GM20000 (cell line): ENCODE measurements at regions not wholly inside any gene's neighbourhood (a gene's known extent, or its start where the extent isn't known, plus 50 kb on each side); places are given as distances from the start of the nearest gene placed in this dataset.

Source experiments
- DNase-seq: peaks from one replicate; pipeline ENCODE4 v3.0.0; 2012; ENCODE audit warnings: low spot score
- CTCF ChIP-seq: IDR thresholded peaks from 2 replicates; pipeline ENCODE4 v1.5.1; 2012; ENCODE audit warnings: mild to moderate bottlenecking, control low read depth; ENCODE audit errors: extremely low read depth, missing control alignments

- no peak for TF ChIP-seq CTCF
- no peak for DNase-seq
Measured at GRCh38 chr11:116129456-116129855, 625.2 kb upstream of the CADM1 start.

GRCh38 chr11:116126562-116126961 lies 622.3 kb upstream of the CADM1 start:
- no peak for DNase-seq
- TF ChIP-seq CTCF, result no peak

- no peak for TF ChIP-seq CTCF
- DNase-seq, result no peak
Measured at GRCh38 chr11:116124922-116125714, 620.9 kb upstream of the CADM1 start.

GRCh38 chr11:116123739-116124138 lies 619.5 kb upstream of the CADM1 start:
- no peak for DNase-seq
- no peak for TF ChIP-seq CTCF

GRCh38 chr11:116122697-116123472 lies 618.7 kb upstream of the CADM1 start:
- no peak for TF ChIP-seq CTCF
- no peak for DNase-seq

GRCh38 chr11:116119158-116119557 lies 614.9 kb upstream of the CADM1 start:
- TF ChIP-seq CTCF, result no peak
- DNase-seq, result no peak

GRCh38 chr11:116118138-116118470 lies 613.9 kb upstream of the CADM1 start:
- DNase-seq, result no peak
- TF ChIP-seq CTCF, result no peak
